Peyer's patch (tissue), 4 donors: ENCODE measurements at regions not wholly inside any gene's neighbourhood (a gene's known extent, or its start where the extent isn't known, plus 50 kb on each side); places are given as distances from the start of the nearest gene placed in this dataset.

ENCODE experiments used
- POLR2A ChIP-seq, 2 donors: fragments of 450-650 bp; IDR thresholded peaks; one replicate each; pipeline ENCODE4 v1.5.1; 2017; ENCODE audit warnings: antibody characterized with exemption in 2 of 2, mild to moderate bottlenecking in 2 of 2, moderate library complexity in 2 of 2
- TF ChIP-seq, protein P1 (sequence below), 6 experiments: fragments of 450-650 bp in 4 of 6; fragments of 200-600 bp in 2 of 6; sonication (generic) in 1 of 6; IDR thresholded peaks; one replicate each; pipeline ENCODE4 v1.5.1; 2017 to 2019; ENCODE audit warnings: antibody characterized with exemption in 6 of 6, mild to moderate bottlenecking in 3 of 6, moderate library complexity in 1 of 6

DNA sequence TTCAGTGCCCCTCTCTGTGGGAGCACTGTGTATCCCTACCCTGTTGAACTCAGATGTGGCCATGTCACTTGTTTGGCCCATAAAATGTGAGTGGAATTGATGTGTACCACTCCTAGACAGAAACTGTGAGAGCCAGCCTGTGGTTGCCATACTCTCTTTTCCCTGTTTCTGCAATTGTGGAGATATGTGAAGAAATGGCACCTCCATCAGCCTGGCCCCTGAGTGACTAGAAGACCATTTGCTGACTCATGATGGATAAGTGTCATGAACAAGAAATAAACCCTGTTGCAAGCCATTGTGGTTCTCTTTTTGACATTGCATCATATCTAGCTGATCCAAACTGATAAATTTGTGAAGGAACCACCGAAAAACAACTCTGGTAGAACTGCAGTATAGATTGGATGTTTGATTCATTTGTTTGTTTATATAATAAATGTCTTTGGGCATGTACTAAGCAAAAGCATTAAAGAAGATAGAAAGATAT, 193.7 kb upstream of the FOXN2 start:
- TF ChIP-seq, protein P1, sequence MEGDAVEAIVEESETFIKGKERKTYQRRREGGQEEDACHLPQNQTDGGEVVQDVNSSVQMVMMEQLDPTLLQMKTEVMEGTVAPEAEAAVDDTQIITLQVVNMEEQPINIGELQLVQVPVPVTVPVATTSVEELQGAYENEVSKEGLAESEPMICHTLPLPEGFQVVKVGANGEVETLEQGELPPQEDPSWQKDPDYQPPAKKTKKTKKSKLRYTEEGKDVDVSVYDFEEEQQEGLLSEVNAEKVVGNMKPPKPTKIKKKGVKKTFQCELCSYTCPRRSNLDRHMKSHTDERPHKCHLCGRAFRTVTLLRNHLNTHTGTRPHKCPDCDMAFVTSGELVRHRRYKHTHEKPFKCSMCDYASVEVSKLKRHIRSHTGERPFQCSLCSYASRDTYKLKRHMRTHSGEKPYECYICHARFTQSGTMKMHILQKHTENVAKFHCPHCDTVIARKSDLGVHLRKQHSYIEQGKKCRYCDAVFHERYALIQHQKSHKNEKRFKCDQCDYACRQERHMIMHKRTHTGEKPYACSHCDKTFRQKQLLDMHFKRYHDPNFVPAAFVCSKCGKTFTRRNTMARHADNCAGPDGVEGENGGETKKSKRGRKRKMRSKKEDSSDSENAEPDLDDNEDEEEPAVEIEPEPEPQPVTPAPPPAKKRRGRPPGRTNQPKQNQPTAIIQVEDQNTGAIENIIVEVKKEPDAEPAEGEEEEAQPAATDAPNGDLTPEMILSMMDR (IDR thresholded peaks at IDR 0.05), result no peak
- no peak for TF ChIP-seq POLR2A (IDR thresholded peaks at IDR 0.05)
